Adrenal gland (tissue), 9 donors: ENCODE measurements at regions not wholly inside any gene's neighbourhood (a gene's known extent, or its start where the extent isn't known, plus 50 kb on each side); places are given as distances from the start of the nearest gene placed in this dataset.

Experiments used
- DNase-seq, 7 donors: peaks; one replicate each; pipeline ENCODE4 v3.0.0-alpha.2; 2019 to 2020
- H3K27ac ChIP-seq, 5 donors: fragments of 200-600 bp; sonication (generic) in 4 of 5; 1 replicate in 3 of 5; 2 replicates in 2 of 5; pipeline versions ENCODE4 v1.5.1 to v1.8.0; 2016 to 2020; ENCODE audit warnings: mild to moderate bottlenecking in 1 of 5
- H3K27me3 ChIP-seq: fragments of 200-600 bp; 2 replicates; pipeline ENCODE4 v1.8.0; 2021
- H3K36me3 ChIP-seq, 2 donors: fragments of 200-600 bp; replicated peaks in 1 of 2; 1 replicate in 1 of 2; 2 replicates in 1 of 2; pipeline versions ENCODE4 v1.5.1 to v1.8.0; 2018 to 2022
- H3K4me1 ChIP-seq, 2 donors: fragments of 200-600 bp; replicated peaks in 1 of 2; 1 replicate in 1 of 2; 2 replicates in 1 of 2; pipeline versions ENCODE4 v1.5.1 to v1.8.0; 2018 to 2021
- H3K4me3 ChIP-seq, 4 donors: fragments of 200-600 bp; sonication (generic) in 3 of 4; one replicate each; pipeline ENCODE4 v1.5.1; 2016 to 2018
- H3K9me3 ChIP-seq, 3 donors: fragments of 200-600 bp; sonication (generic) in 1 of 3; replicated peaks in 1 of 3; 1 replicate in 2 of 3; 2 replicates in 1 of 3; pipeline versions ENCODE4 v1.5.1 to v1.8.0; 2016 to 2021
- POLR2A ChIP-seq, 2 donors: fragments of 450-650 bp; IDR thresholded peaks; one replicate each; pipeline ENCODE4 v1.6.1; 2017; ENCODE audit warnings: antibody characterized with exemption in 2 of 2, mild to moderate bottlenecking in 2 of 2, moderate library complexity in 1 of 2
- WGBS, 4 donors: extraction: QIAGEN DNeasy Blood & Tissue Kit in 2 of 4; methylation state at CpG; one replicate each; pipeline versions ENCODE4 v1.1.5 to v1.1.7; 2013 to 2017; 5-methylcytosine and 5-hydroxymethylcytosine counted together
- intact Hi-C, 2 donors: fragments of 100-400 bp; cut with DNase I; formaldehyde crosslinking; loops; one replicate each; pipeline versions ENCODE4 v1.14.1 to v1.15.0; 2022 to 2023
- TF ChIP-seq, protein P1 (sequence below), 6 experiments: fragments of 450-650 bp in 4 of 6; fragments of 200-600 bp in 2 of 6; sonication (generic) in 1 of 6; IDR thresholded peaks; 1 replicate in 5 of 6; 2 replicates in 1 of 6; pipeline versions ENCODE4 v1.5.1 to v1.8.0; 2016 to 2021; ENCODE audit warnings: antibody characterized with exemption in 6 of 6, mild to moderate bottlenecking in 2 of 6, moderate library complexity in 1 of 6
- donor health status: healthy with polysubstance abuse.
- donor health status: Bipolar disorder and iron deficiency.
- donor health status: DM: yes; HTN: yes; CAD: no.
- donor health status: DM: no; HTN: no; CAD: no.
- donor health status: DM: no; HTN: no; CAD: no.

DNA sequence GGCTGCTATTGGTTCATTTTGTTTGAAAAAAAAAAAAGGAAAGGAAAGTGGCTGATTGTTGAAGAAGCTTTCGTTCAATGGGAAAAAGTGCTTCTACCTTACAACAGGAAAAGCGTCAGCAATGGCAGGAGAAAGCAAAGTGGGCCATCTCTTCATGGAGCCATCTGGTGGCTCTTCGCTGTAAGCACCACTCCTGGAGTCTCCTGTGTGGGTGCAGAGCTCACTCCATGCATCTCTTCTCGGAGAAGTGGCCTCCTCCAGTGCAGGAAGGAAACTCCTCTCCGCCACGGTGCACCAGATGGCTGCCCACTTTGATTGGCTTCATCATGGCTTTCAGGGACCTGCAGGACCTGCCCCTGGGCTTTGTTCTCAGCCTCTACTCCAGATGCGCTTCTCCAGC, 250.9 kb downstream of the PTEN start:
- Histone ChIP-seq H3K4me1 (peaks cover 0 to 3% of the 10 kb centered on the region in 2 donors), H3K9me3 (no peaks in the 10 kb centered on the region), H3K27ac (no peak overlapping the region), H3K36me3 (no peaks in the 10 kb centered on the region), H3K27me3 (no peaks in the 10 kb centered on the region), H3K4me3 (no peak overlapping the region)
- TF ChIP-seq POLR2A (IDR thresholded peaks at IDR 0.05) = no peak
- TF ChIP-seq, protein P1, sequence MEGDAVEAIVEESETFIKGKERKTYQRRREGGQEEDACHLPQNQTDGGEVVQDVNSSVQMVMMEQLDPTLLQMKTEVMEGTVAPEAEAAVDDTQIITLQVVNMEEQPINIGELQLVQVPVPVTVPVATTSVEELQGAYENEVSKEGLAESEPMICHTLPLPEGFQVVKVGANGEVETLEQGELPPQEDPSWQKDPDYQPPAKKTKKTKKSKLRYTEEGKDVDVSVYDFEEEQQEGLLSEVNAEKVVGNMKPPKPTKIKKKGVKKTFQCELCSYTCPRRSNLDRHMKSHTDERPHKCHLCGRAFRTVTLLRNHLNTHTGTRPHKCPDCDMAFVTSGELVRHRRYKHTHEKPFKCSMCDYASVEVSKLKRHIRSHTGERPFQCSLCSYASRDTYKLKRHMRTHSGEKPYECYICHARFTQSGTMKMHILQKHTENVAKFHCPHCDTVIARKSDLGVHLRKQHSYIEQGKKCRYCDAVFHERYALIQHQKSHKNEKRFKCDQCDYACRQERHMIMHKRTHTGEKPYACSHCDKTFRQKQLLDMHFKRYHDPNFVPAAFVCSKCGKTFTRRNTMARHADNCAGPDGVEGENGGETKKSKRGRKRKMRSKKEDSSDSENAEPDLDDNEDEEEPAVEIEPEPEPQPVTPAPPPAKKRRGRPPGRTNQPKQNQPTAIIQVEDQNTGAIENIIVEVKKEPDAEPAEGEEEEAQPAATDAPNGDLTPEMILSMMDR (IDR thresholded peaks at IDR 0.05) = peak; percentile 28 to 70 (median 56)
- intact Hi-C loops = loop anchor here (5.0 to 10.0 kb wide), 2 partner anchors 250 to 262 kb away; partner anchors contain the start of genes KLLN (in 1 of the 2) and PTEN (in 1 of the 2)
- peak; percentile 40 to 81 (median 58) for DNase-seq
- 63 to 80% (median 72%) methylated on average over 7 of the region's 7 CpGs for WGBS, 4 donors

DNA sequence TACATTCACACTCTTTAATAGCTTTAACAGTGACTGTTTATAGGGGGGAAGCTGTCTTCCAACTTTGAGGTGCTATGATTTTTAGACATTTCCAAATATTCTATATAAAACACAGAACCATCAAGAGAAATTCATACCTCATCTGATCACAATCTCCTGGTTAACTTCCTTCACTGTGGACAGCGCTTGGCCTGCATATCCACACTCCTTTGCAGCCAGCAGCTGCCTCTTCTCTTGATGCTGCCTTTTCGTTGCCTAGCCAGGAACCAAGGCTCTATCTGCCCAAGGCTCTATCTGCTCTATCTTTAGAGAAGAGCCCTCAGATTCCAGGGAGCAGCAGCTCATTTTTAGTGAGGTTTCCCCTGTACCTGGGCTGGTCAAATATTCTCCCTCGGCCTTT, 252.0 kb downstream of the PTEN start:
- no peak overlapping the region for H3K27ac ChIP-seq
- TF ChIP-seq, protein P1 (IDR thresholded peaks at IDR 0.05) = no peak
- TF ChIP-seq POLR2A (IDR thresholded peaks at IDR 0.05) = no peak
- intact Hi-C loops = loop anchor here in 1 of 2 donors (10.0 kb wide), 1 partner anchor 251 kb away; the partner anchor contains the start of genes KLLN and PTEN
- H3K9me3 ChIP-seq = no peaks in the 10 kb centered on the region
- H3K36me3 ChIP-seq = no peaks in the 10 kb centered on the region
- H3K4me3 ChIP-seq = no peak overlapping the region
- DNase-seq = no peak
- H3K27me3 ChIP-seq = no peaks in the 10 kb centered on the region
- H3K4me1 ChIP-seq = peaks cover 0 to 3% of the 10 kb centered on the region in 2 donors
- WGBS, 4 donors = 83 to 95% (median 93%) methylated on average over 3 of the region's 3 CpGs

DNA sequence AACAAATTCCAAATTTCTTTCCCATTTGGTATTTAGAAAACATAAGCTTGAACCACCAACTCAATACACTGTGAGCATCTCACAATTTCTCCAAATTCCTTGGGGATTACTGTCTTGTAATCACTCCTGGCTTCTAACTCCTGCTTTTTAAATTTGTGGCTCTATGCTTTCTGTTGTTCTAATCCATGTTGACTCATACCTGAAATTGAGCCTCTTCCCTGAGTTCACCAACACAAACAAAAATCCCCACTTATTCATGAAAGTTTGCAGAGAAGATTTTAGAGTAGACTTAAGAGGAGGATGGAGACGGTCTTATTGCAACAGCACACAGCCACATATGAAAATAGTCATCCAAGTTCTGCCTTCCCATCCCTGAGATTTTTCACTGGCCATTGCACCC, 252.5 kb downstream of the PTEN start:
- H3K27me3 ChIP-seq = no peaks in the 10 kb centered on the region
- no peak overlapping the region for H3K4me3 ChIP-seq
- WGBS, 4 donors = 36 to 85% (median 81%) methylated on average over 1 of the region's 1 CpG
- H3K36me3 ChIP-seq = no peaks in the 10 kb centered on the region
- H3K27ac ChIP-seq = no peak overlapping the region
- intact Hi-C loops = loop anchor here in 1 of 2 donors (10.0 kb wide), 1 partner anchor 251 kb away; the partner anchor contains the start of genes KLLN and PTEN
- H3K9me3 ChIP-seq = no peaks in the 10 kb centered on the region
- no peak for DNase-seq
- TF ChIP-seq POLR2A (IDR thresholded peaks at IDR 0.05) = no peak
- TF ChIP-seq, protein P1 (IDR thresholded peaks at IDR 0.05) = no peak
- peaks cover 0 to 3% of the 10 kb centered on the region in 2 donors for H3K4me1 ChIP-seq

DNA sequence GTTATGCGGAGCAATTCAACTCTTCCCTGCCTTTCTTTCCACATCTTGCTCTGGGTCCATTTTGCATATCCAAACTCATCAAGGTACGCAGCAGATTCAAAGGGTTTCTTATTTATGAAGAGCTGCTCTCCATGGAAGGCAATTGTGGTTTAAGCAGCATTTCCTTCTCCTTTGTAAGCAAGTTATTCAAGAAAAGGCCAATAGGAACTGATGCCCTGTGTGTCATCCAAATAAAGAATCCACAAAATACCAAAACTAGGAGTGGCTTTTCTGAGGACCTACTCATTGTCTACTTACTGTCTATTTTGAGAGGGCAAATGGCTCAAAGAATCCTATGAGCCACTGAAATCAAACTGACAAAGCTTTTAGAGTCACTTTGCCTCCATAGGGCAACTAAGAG, 253.1 kb downstream of the PTEN start:
- no peak overlapping the region for H3K4me3 ChIP-seq
- H3K36me3 ChIP-seq = no peaks in the 10 kb centered on the region
- TF ChIP-seq, protein P1 (IDR thresholded peaks at IDR 0.05) = no peak
- TF ChIP-seq POLR2A (IDR thresholded peaks at IDR 0.05) = no peak
- intact Hi-C loops = loop anchor here in 1 of 2 donors (10.0 kb wide), 1 partner anchor 252 kb away; the partner anchor contains the start of genes KLLN and PTEN
- no peak for DNase-seq
- no peak overlapping the region for H3K27ac ChIP-seq
- no peaks in the 10 kb centered on the region for H3K9me3 ChIP-seq
- H3K27me3 ChIP-seq = no peaks in the 10 kb centered on the region
- H3K4me1 ChIP-seq = peaks cover 0 to 3% of the 10 kb centered on the region in 2 donors
- WGBS, 4 donors = 88 to 95% (median 90%) methylated on average over 2 of the region's 2 CpGs
